ENCODE measurements at regions not wholly inside any gene's neighbourhood (a gene's known extent, or its start where the extent isn't known, plus 50 kb on each side); places are given as distances from the start of the nearest gene placed in this dataset.

DNA sequence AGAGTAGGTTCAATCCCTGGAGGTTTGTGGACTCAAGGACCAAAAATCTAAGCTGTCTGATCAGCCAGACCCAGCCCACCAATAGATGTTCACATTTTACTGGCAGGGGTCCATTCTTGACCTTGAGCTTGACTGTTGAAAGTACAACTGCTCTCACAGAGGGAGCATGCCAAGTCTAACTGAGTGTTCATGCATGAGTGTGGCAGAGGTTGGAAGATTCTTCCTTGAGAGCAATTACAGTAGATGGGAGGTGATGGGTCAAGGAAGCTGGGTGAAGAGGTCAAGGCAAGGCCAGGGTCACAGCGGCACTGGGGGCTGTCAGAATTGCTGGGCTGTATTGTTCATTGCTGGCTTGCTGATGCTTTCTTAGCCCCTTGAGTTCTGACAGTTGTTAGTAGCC is 202.8 kb upstream of the SVIL start:
- TF ChIP-seq JUND (IDR thresholded peaks at IDR 0.05; ENCODE audit: low read depth) = no peak
- in situ Hi-C loops (cut with HindIII; ENCODE audit: low pct_unique_long_range_greater_than_20kb, low sequenced_read_pairs) = no loop called here

GRCh38 chr10:29836396-29836795 is 201.6 kb upstream of the SVIL start:
- TF ChIP-seq JUND (IDR thresholded peaks at IDR 0.05; ENCODE audit: low read depth) = no peak
- DNase-seq (ENCODE audit: low read depth in 1 of 2, low spot score in 1 of 2) = no peak
- in situ Hi-C loops (cut with HindIII; ENCODE audit: low pct_unique_long_range_greater_than_20kb, low sequenced_read_pairs) = no loop called here

More for the DNA sequence above, 202.8 kb upstream of the SVIL start:
- no peak for DNase-seq (ENCODE audit: low read depth in 1 of 2, low spot score in 1 of 2)

- in situ Hi-C loops (cut with HindIII; ENCODE audit: low pct_unique_long_range_greater_than_20kb, low sequenced_read_pairs) = no loop called here
- DNase-seq (ENCODE audit: low read depth in 1 of 2, low spot score in 1 of 2) = no peak
- no peak for TF ChIP-seq JUND (IDR thresholded peaks at IDR 0.05; ENCODE audit: low read depth)
These were observed 200.3 kb upstream of the SVIL start for GRCh38 chr10:29835055-29835454.

DNA sequence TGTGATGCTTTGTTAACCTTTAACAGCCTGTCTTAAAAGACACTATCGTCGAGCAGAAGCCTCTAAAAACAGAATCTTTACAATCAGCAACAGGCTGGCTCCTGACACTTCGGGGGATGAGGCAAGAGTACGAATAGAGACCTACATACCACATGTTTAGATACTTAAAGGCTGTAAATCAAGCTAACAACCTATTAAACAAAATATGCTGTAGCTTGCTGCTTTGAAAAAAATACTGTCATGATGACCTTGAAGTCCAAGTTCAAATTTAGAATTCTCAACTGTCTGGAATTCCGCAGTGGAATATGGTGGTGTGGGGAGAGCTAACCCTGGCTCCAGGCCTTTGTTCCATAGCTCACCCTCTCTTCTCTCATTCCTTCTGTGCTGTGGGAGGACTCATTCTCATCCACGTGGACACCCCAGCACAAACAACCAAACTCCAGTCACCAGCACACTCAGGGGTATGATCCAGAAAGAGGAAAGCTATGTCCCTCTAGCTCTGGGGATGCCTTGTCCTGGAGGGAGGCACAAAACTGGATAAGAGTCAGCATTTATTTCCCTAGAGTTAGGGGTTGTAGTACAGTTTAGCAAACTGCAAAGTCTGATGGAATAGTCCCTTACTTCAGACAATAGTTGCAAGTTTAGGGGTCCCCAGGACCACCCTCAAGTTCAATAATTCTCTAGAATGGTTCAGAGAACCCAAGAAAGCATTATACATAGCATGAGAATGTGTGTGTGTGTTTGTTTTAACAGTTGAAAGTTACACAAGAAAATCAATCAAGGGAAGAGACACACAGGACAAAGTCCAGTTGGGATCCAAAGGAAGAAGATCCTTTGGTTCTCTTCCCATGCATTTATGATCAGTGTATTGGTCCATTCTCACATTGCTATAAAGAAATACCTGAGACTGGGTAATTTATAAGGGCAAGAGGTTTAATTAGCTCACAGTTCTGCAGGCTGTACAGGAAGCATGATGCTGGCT is 196.1 kb upstream of the SVIL start:
- in situ Hi-C loops (cut with HindIII; ENCODE audit: low pct_unique_long_range_greater_than_20kb, low sequenced_read_pairs) = no loop called here
- TF ChIP-seq JUND (IDR thresholded peaks at IDR 0.05; ENCODE audit: low read depth) = no peak
- DNase-seq (ENCODE audit: low read depth in 1 of 2, low spot score in 1 of 2) = no peak

- in situ Hi-C loops (cut with HindIII; ENCODE audit: low pct_unique_long_range_greater_than_20kb, low sequenced_read_pairs) = no loop called here
- DNase-seq (ENCODE audit: low read depth in 1 of 2, low spot score in 1 of 2) = no peak
- no peak for TF ChIP-seq JUND (IDR thresholded peaks at IDR 0.05; ENCODE audit: low read depth)
These were observed 195.0 kb upstream of the SVIL start for GRCh38 chr10:29829776-29830175.

- no peak for TF ChIP-seq JUND (IDR thresholded peaks at IDR 0.05; ENCODE audit: low read depth)
- in situ Hi-C loops (cut with HindIII; ENCODE audit: low pct_unique_long_range_greater_than_20kb, low sequenced_read_pairs) = no loop called here
These were observed 194.2 kb upstream of the SVIL start for GRCh38 chr10:29828956-29829355.

GRCh38 chr10:29828440-29828894 is 193.7 kb upstream of the SVIL start:
- DNase-seq (ENCODE audit: low read depth in 1 of 2, low spot score in 1 of 2) = no peak
- in situ Hi-C loops (cut with HindIII; ENCODE audit: low pct_unique_long_range_greater_than_20kb, low sequenced_read_pairs) = no loop called here
- no peak for TF ChIP-seq JUND (IDR thresholded peaks at IDR 0.05; ENCODE audit: low read depth)

More at GRCh38 chr10:29828956-29829355, 194.2 kb upstream of the SVIL start:
- peak in 1 of 2 experiments; percentile 6 for DNase-seq (ENCODE audit: low read depth in 1 of 2, low spot score in 1 of 2)

- TF ChIP-seq JUND (IDR thresholded peaks at IDR 0.05; ENCODE audit: low read depth) = no peak
These were observed 192.7 kb upstream of the SVIL start for GRCh38 chr10:29827512-29827911.

GRCh38 chr10:29826801-29827450 is 192.2 kb upstream of the SVIL start:
- in situ Hi-C loops (cut with HindIII; ENCODE audit: low pct_unique_long_range_greater_than_20kb, low sequenced_read_pairs) = no loop called here
- no peak for DNase-seq (ENCODE audit: low read depth in 1 of 2, low spot score in 1 of 2)
- no peak for TF ChIP-seq JUND (IDR thresholded peaks at IDR 0.05; ENCODE audit: low read depth)

More at GRCh38 chr10:29827512-29827911, 192.7 kb upstream of the SVIL start:
- no peak for DNase-seq (ENCODE audit: low read depth in 1 of 2, low spot score in 1 of 2)
- in situ Hi-C loops (cut with HindIII; ENCODE audit: low pct_unique_long_range_greater_than_20kb, low sequenced_read_pairs) = no loop called here

DNA sequence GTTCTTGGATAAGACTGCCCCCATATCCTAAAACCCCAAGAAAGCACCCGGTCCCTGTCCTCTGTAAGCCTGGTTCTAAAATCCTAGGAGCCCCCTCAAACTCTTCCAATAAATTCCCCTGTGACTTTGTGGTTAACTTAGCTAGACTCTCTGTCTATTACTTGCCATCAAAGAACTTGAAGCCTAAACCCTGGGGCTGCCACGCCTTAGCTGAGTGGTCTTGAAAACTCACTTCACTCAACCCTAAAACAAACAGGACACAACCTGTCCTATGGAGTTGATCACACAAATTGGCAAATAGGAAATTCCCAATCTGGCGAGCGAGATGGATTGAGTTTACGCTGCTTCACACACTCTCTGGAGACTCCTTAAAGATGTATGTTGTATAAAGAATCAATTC is 191.4 kb upstream of the SVIL start:
- no peak for DNase-seq (ENCODE audit: low read depth in 1 of 2, low spot score in 1 of 2)
- TF ChIP-seq JUND (IDR thresholded peaks at IDR 0.05; ENCODE audit: low read depth) = no peak
- in situ Hi-C loops (cut with HindIII; ENCODE audit: low pct_unique_long_range_greater_than_20kb, low sequenced_read_pairs) = no loop called here

- no peak for TF ChIP-seq JUND (IDR thresholded peaks at IDR 0.05; ENCODE audit: low read depth)
- in situ Hi-C loops (cut with HindIII; ENCODE audit: low pct_unique_long_range_greater_than_20kb, low sequenced_read_pairs) = no loop called here
- no peak for DNase-seq (ENCODE audit: low read depth in 1 of 2, low spot score in 1 of 2)
These were observed 188.8 kb upstream of the SVIL start for GRCh38 chr10:29823553-29824080.

GRCh38 chr10:29820890-29821461 is 186.2 kb upstream of the SVIL start:
- no peak for TF ChIP-seq JUND (IDR thresholded peaks at IDR 0.05; ENCODE audit: low read depth)
- in situ Hi-C loops (cut with HindIII; ENCODE audit: low pct_unique_long_range_greater_than_20kb, low sequenced_read_pairs) = no loop called here
- no peak for DNase-seq (ENCODE audit: low read depth in 1 of 2, low spot score in 1 of 2)

All from T47D (cell line).